PC-3 (cell line): ENCODE measurements at regions not wholly inside any gene's neighbourhood (a gene's known extent, or its start where the extent isn't known, plus 50 kb on each side); places are given as distances from the start of the nearest gene placed in this dataset.

Source experiments
- EZH2phosphoT487 ChIP-seq: fragments of 300-600 bp; sonication (generic); IDR thresholded peaks from 2 replicates; pipeline ENCODE4 v1.6.1; 2018; ENCODE audit warnings: mild to moderate bottlenecking, antibody characterized with exemption, low read length, borderline replicate concordance
- TF ChIP-seq, protein P1 (sequence below): fragments of 300-600 bp; sonication (generic); conservative IDR thresholded peaks from 2 replicates; pipeline ENCODE4 v1.5.1; 2017; ENCODE audit warnings: antibody characterized with exemption, low read depth, mild to moderate bottlenecking, low read length

DNA sequence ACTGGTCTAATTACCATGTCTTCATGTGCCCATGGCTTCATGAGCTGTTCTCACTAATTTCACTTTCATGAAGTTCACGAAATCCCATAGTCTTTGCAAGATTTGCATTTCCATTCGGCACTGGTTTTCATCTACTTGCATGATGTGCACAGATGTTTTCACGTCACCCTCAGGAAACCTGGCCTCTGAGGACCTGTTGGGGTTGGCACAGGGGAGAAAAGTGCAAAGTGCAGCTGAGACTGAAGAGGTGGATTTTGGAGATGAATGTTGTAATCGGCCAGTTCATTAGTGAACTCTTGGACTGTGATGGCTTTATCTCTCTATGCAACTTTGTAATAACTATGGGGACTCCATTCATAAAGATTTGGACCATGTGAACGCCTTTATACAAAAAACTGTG, 80.2 kb upstream of the SULF2 start:
- TF ChIP-seq, protein P1, sequence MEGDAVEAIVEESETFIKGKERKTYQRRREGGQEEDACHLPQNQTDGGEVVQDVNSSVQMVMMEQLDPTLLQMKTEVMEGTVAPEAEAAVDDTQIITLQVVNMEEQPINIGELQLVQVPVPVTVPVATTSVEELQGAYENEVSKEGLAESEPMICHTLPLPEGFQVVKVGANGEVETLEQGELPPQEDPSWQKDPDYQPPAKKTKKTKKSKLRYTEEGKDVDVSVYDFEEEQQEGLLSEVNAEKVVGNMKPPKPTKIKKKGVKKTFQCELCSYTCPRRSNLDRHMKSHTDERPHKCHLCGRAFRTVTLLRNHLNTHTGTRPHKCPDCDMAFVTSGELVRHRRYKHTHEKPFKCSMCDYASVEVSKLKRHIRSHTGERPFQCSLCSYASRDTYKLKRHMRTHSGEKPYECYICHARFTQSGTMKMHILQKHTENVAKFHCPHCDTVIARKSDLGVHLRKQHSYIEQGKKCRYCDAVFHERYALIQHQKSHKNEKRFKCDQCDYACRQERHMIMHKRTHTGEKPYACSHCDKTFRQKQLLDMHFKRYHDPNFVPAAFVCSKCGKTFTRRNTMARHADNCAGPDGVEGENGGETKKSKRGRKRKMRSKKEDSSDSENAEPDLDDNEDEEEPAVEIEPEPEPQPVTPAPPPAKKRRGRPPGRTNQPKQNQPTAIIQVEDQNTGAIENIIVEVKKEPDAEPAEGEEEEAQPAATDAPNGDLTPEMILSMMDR: no peak
- no peak for TF ChIP-seq EZH2phosphoT487
